Fibroblast of the aortic adventitia (primary cell): ENCODE measurements at regions not wholly inside any gene's neighbourhood (a gene's known extent, or its start where the extent isn't known, plus 50 kb on each side); places are given as distances from the start of the nearest gene placed in this dataset.

Experiments used
- DNase-seq: peaks from one replicate; pipeline ENCODE4 v3.0.0-alpha.2; 2010; ENCODE audit warnings: low read depth
- H3K4me3 ChIP-seq: 2 replicates; pipeline ENCODE4 v1.5.1; 2011; ENCODE audit warnings: low read depth, mild to moderate bottlenecking, control low read depth, low read length, moderate library complexity
- TF ChIP-seq, protein P1 (sequence below): IDR thresholded peaks from 2 replicates; pipeline ENCODE4 v1.5.1; 2011; ENCODE audit warnings: mild to moderate bottlenecking, low read length, control low read depth, inconsistent platforms; ENCODE audit not compliant: insufficient read depth

DNA sequence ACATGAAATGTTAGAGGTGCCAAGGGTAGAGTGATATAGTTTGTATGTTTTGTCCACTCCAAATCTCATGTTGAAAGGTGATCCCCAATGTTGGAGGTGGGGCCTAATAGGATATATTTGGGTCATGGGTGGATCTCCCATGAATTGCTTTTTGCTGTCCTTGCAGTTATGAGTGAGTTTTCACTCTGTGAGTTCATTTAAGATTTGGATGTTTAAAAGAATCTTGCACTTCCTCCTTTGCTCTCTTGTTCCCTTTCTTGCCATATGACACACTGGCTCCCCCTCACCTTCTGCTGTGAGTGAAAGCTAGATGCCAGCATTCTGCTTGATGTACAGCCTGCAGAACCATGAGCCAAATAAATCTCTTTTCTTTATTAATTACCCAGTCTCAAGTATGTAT lies 269.2 kb downstream of the ZWINT start:
- no peak overlapping the region for H3K4me3 ChIP-seq
- TF ChIP-seq, protein P1, sequence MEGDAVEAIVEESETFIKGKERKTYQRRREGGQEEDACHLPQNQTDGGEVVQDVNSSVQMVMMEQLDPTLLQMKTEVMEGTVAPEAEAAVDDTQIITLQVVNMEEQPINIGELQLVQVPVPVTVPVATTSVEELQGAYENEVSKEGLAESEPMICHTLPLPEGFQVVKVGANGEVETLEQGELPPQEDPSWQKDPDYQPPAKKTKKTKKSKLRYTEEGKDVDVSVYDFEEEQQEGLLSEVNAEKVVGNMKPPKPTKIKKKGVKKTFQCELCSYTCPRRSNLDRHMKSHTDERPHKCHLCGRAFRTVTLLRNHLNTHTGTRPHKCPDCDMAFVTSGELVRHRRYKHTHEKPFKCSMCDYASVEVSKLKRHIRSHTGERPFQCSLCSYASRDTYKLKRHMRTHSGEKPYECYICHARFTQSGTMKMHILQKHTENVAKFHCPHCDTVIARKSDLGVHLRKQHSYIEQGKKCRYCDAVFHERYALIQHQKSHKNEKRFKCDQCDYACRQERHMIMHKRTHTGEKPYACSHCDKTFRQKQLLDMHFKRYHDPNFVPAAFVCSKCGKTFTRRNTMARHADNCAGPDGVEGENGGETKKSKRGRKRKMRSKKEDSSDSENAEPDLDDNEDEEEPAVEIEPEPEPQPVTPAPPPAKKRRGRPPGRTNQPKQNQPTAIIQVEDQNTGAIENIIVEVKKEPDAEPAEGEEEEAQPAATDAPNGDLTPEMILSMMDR, result no peak
- no peak for DNase-seq

GRCh38 chr10:56090914-56091540 lies 270.0 kb downstream of the ZWINT start:
- TF ChIP-seq, protein P1, result no peak
- H3K4me3 ChIP-seq, result no peak overlapping the region
- DNase-seq, result no peak

DNA sequence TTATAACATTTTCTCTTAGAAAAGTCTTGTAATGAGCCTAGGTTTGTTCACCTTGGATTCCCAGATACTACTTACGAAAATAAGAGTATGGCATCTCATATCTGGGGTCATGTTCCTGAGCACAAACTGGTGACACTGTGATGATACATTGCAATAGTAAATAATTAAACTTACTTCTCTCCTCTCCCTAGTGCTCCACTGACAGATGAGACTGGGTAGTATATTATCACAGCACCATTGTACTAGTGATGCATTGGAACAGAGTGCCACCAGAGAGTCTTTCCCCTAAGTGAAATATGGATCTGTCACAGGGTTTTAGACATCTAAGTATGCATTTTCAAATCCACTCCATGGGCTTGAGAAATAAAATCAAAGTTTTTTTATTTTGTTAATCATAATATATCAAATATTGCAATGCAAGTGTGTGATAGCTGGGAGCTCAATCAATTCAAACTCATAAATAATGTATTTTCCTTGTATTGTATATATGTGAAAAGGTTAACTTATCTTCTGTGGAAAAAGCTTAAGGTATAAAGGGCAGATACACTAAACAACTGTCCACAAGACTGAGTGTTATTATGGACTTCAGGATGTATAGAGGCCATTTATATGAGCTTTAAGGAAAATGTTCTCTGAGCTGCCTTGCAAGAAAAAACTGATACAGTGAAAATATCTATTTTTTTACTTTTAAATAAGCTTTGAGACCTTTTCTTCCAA lies 275.5 kb downstream of the ZWINT start:
- H3K4me3 ChIP-seq, result no peak overlapping the region
- TF ChIP-seq, protein P1, result no peak
- no peak for DNase-seq

DNA sequence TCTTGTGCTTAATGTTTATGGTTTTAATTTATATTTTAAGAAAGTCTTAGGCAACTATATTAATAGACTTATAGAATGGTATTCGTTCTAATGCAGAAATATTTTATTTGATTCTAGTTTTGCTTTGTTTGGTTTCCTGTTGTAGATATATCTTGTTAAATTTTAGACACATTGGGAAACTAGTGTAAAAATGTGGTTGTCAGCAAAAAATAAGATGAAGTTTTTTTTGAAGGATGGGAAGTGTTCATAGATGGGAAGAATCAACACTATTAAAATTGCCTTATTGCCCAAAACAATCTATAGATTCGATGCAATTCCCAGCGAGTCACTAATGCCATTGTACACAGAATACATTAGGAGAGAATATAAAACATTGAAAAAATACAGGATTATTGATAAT lies 278.9 kb downstream of the ZWINT start:
- H3K4me3 ChIP-seq, result no peak overlapping the region
- no peak for DNase-seq
- TF ChIP-seq, protein P1, result no peak

GRCh38 chr10:56068473-56069263 lies 292.4 kb downstream of the ZWINT start:
- no peak overlapping the region for H3K4me3 ChIP-seq
- TF ChIP-seq, protein P1, result no peak
- DNase-seq, result no peak

GRCh38 chr10:56068040-56068439 lies 293.0 kb downstream of the ZWINT start:
- TF ChIP-seq, protein P1, result no peak

More at GRCh38 chr10:56068040-56068439, 293.0 kb downstream of the ZWINT start:
- no peak overlapping the region for H3K4me3 ChIP-seq
- DNase-seq, result no peak
